Stimulated activated naive CD8-positive, alpha-beta T cell treated with anti-CD3 and anti-CD28 coated beads, Interleukin-15, amount 100 ng/mL, for 72 hours (primary cell): ENCODE measurements at regions not wholly inside any gene's neighbourhood (a gene's known extent, or its start where the extent isn't known, plus 50 kb on each side); places are given as distances from the start of the nearest gene placed in this dataset.
"Not testable (repeated sequence)": the region's sequence is repeated elsewhere in the genome, so short reads cannot be mapped to it uniquely, and the experiment has no call there.

Source experiments
- ATAC-seq: fragments of 150-1000 bp; cut with Tn5 transposase; 2 replicates; pipeline ENCODE4 v1.10.0; 2021; ENCODE audit warnings: mild to moderate bottlenecking, moderate library complexity
- DNase-seq, 2 donors: peaks; one replicate each; pipeline ENCODE4 v3.0.0; 2021 to 2022
- H3K27ac Mint-ChIP-seq, 2 donors: one replicate each; pipeline ENCODE4 v1.8.0; 2022; ENCODE audit warnings: mild to moderate bottlenecking in 2 of 2, mixed read lengths in 2 of 2, moderate library complexity in 2 of 2
- H3K27me3 Mint-ChIP-seq: one replicate; pipeline ENCODE4 v1.8.0; 2022; ENCODE audit warnings: mixed read lengths
- H3K4me1 Mint-ChIP-seq: one replicate; pipeline ENCODE4 v1.8.0; 2022; ENCODE audit warnings: mild to moderate bottlenecking, mixed read lengths
- H3K4me3 Mint-ChIP-seq, 2 donors: one replicate each; pipeline ENCODE4 v1.8.0; 2022; ENCODE audit warnings: mild to moderate bottlenecking in 2 of 2, mixed read lengths in 2 of 2, moderate library complexity in 1 of 2
- H3K9me3 Mint-ChIP-seq, 2 donors: one replicate each; pipeline ENCODE4 v1.8.0; 2022; ENCODE audit warnings: mixed read lengths in 2 of 2

DNA sequence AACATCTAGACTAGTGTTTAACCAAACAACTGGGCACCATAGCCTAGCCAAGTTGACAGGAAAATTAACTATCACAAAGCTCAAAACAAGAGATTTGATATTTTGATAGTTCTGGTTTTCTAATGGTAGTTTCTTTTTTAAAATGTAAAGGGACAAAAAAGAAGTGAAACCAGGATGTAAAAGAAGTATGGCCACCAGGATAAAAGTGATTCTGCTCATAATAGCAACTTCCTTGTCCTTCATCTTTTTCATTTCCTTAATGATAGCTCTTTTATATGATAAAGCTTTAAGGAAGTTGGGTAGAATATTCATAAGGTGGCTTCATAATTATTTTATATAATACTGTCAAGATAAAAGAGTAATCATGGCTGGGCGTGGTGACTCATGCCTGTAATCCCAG lies 139.1 kb downstream of the BASP1 start:
- ATAC-seq (no peak), DNase-seq (no peak)

DNA sequence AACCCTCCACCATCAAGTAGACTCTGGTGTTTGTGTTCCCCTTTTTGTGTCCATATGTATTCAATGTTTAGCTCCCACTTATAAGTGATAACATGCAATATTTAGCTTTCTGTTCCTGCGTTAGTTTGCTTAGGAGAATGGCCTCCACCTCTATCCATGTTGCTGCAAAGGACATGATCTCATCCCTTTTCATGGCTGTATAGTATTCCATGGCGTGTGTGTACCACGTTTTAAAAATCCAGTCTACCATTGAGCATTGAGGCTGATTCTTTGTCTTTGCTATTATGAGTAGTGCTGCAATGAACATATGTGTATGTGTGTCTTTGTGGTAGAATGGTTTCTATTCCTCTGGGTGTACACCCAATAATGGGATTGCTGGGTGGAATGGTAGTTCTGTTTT lies 140.1 kb downstream of the BASP1 start:
- DNase-seq (no peak), ATAC-seq (no peak)
- H3K9me3 Mint-ChIP-seq: peaks cover 8 to 12% of the 10 kb centered on the region in 2 donors
- no peaks in the 10 kb centered on the region for H3K27me3 Mint-ChIP-seq
- H3K27ac Mint-ChIP-seq: no peak overlapping the region
- no peaks in the 10 kb centered on the region for H3K4me1 Mint-ChIP-seq
- no peak overlapping the region for H3K4me3 Mint-ChIP-seq

More for the DNA sequence above, 139.1 kb downstream of the BASP1 start:
- Mint-ChIP-seq H3K9me3 (peaks cover 8 to 12% of the 10 kb centered on the region in 2 donors), H3K27me3 (no peaks in the 10 kb centered on the region), H3K4me3 (no peak overlapping the region), H3K4me1 (no peaks in the 10 kb centered on the region), H3K27ac (no peak overlapping the region)

DNA sequence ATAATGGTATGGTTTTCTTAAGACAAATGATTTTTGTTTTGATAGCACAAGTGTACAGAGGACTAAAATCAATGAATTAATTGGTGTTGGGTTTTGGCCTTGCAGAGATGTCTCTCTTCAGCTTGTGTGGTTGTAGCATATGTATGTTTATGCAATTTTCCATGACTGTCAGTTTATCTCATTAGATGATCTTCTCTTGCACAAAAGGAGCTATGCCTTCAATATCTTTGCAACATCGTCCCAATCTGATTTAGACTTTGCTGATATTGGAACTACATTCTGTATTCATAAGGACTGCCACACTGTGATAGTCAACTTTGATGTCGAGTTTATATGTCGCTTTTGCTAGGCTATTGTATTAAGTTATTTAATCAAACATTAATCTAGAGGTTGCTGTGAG lies 140.0 kb upstream of the TAF11L2 start:
- Mint-ChIP-seq H3K27me3 (no peaks in the 10 kb centered on the region), H3K4me3 (no peak overlapping the region), H3K9me3 (peaks cover 8 to 12% of the 10 kb centered on the region in 2 donors), H3K27ac (no peak overlapping the region), H3K4me1 (no peaks in the 10 kb centered on the region)
- DNase-seq (no peak), ATAC-seq (no peak)

DNA sequence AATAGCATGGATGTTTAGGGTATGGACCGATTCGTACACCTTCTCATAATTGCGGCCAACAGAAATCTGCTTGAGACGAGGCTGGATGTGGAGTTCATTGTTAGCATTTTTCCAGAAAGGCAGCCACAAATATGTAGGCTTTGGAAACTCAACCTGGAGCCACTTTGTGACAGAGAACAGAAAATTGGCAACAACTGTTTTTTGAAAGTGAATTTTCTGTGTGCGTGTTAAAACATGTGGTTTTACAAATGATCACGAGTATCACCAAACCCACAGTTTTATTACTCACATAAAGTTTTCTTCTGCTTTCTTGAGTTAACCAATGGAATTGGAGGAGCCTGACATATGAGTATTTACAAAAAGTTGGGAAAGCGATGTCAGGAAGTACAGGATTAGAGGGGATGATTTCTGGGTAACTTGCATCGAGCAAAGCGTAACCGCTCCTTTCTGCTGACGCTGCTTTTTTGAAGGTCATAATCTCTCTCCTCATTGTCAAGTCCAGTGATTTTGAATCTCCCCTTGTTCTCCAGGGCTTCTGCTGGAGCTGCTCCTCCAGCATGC lies 138.5 kb upstream of the TAF11L2 start:
- no peaks in the 10 kb centered on the region for H3K4me1 Mint-ChIP-seq
- DNase-seq (no peak), ATAC-seq (no peak)
- H3K27me3 Mint-ChIP-seq: no peaks in the 10 kb centered on the region
- H3K9me3 Mint-ChIP-seq: peaks cover under 1 to 6% of the 10 kb centered on the region in 2 donors
- H3K27ac Mint-ChIP-seq: no peak overlapping the region
- no peak overlapping the region for H3K4me3 Mint-ChIP-seq

DNA sequence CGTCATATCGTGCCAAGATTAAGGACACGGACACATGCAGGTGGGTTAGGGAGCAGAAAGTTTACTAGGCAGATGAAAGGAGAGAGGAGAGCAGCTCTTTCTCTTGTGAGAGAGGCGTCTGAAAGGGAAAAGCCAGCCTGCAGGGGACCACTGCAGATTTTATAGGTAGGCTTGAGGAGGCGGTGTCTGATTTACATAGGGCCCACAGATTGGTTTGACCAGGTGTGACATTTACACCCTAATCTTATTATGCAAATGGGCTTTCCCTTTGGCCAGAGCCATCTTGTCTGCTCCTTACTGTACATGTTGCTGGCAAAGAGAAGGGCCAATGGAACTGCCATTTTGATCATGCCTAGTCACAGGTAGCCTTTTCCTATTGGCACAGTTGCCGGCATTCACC lies 137.2 kb upstream of the TAF11L2 start:
- H3K4me3 Mint-ChIP-seq: no peak overlapping the region
- H3K9me3 Mint-ChIP-seq: peaks cover 0 to 4% of the 10 kb centered on the region in 2 donors
- ATAC-seq (no peak), DNase-seq (no peak)
- no peaks in the 10 kb centered on the region for H3K4me1 Mint-ChIP-seq
- H3K27me3 Mint-ChIP-seq: no peaks in the 10 kb centered on the region
- H3K27ac Mint-ChIP-seq: no peak overlapping the region

DNA sequence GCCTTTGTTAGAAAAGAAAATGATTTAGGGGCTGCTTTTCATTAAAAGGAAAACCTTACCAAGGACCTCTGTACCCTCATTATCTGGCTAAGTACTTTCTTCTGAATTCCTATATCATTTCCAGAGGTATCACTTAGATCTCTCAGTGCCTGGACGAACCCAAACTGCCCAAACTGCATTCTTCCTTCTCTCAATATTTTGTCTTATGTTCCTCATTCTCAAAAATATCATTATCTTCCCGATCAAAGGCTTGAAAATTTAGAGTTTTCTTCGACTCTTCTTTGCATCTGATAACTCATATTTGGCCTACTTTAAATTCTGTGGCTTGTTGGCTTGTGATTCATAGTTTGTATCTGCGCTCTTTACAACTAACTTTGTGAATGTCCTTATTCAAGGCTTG lies 136.7 kb upstream of the TAF11L2 start:
- H3K4me3 Mint-ChIP-seq: no peak overlapping the region
- no peaks in the 10 kb centered on the region for H3K4me1 Mint-ChIP-seq
- H3K27me3 Mint-ChIP-seq: no peaks in the 10 kb centered on the region
- no peak overlapping the region for H3K27ac Mint-ChIP-seq
- peaks cover 0 to 4% of the 10 kb centered on the region in 2 donors for H3K9me3 Mint-ChIP-seq
- no peak for DNase-seq
- no peak for ATAC-seq

DNA sequence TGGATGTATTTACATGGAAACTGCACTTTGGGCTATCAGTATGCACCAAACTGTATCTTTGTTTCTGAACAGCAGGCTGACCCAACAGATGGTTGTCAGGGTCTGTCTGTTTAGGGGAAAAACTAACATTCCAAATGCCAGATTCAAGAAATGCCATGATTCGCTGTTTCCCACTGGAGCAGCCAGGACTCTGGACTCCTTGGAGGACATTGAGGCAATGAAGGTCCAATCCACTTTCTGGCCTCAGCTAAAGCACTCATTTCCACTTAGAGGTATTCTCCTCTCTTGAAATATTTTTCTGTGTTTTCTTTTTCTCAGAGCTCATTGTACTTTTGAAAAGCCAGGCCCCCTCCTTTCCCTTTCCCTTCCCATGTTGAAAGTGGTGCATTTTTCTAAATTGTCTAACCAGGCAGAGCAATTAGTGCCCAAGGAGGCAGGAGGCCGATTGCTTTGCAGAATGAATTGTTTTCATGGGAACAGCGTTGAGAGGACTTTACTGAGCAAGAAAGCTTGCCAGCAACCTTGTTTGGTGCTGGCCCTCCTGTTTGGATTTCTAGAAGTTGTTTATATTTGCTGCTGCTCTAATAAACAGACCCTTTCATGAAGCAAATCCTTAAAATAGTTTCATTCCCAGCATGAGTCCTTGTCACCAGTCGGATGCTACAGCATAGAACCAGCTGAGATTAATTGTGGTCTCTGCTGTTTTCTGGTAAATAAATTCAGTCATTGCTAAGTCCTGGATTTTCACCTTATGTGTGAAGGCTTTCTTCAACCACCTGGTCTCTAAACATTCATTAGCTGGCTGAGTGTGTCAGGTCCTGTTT lies 132.8 kb upstream of the TAF11L2 start:
- H3K4me3 Mint-ChIP-seq: no peak overlapping the region
- no peaks in the 10 kb centered on the region for H3K27me3 Mint-ChIP-seq
- DNase-seq (no peak), ATAC-seq (no peak)
- no peak overlapping the region for H3K27ac Mint-ChIP-seq
- H3K9me3 Mint-ChIP-seq: peaks cover 0 to under 1% of the 10 kb centered on the region in 2 donors
- no peaks in the 10 kb centered on the region for H3K4me1 Mint-ChIP-seq

DNA sequence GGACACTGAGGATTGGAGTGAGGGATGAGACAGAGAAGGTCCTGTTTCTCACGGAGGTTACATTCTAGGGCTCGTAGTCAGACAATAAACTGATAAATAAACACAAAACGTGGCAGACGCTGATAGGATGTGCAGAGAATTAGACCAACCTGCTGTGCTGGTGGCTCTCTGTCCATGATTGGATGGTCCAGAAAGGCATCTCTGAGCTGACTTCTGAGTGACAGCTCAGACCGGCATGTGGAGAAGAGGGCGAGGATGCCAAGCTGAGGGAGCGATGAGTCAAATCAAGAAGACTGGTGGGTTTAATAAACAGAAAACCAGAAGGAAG lies 132.3 kb upstream of the TAF11L2 start:
- no peaks in the 10 kb centered on the region for H3K27me3 Mint-ChIP-seq
- no peak for ATAC-seq
- no peak for DNase-seq
- no peaks in the 10 kb centered on the region for H3K4me1 Mint-ChIP-seq
- H3K9me3 Mint-ChIP-seq: peaks cover 0 to 6% of the 10 kb centered on the region in 2 donors
- H3K27ac Mint-ChIP-seq: no peak overlapping the region
- no peak overlapping the region for H3K4me3 Mint-ChIP-seq

DNA sequence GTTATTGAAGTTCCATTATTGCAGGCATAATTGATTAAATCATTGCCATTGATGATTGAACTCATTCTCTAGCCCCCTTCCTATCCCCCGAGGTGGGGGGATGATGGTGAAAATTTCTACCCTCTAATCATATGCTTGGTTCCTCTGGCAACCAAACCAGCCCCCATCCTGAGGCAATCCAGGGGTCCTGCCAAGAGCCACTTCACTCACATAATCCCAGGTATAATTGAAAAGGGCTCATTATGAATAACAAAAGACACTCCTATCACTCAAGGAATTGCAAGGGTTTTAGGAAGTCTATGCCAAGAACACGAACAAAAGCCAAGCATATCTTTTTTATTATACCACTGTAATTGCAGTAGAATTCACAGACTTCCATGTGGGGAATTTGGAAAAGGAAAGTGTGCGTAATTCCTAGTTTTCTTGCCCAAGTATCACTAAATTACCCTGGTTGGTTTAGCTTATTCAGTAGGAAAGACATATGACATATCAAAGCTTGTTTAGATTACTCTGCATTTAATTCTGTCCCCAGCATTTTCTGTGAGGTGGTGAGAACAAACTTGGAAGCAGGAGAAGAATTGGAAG lies 130.7 kb upstream of the TAF11L2 start:
- Mint-ChIP-seq H3K4me1 (no peaks in the 10 kb centered on the region), H3K27me3 (no peaks in the 10 kb centered on the region), H3K9me3 (peaks cover 0 to 9% of the 10 kb centered on the region in 2 donors), H3K4me3 (no peak overlapping the region), H3K27ac (no peak overlapping the region)
- no peak for ATAC-seq
- DNase-seq: no peak

DNA sequence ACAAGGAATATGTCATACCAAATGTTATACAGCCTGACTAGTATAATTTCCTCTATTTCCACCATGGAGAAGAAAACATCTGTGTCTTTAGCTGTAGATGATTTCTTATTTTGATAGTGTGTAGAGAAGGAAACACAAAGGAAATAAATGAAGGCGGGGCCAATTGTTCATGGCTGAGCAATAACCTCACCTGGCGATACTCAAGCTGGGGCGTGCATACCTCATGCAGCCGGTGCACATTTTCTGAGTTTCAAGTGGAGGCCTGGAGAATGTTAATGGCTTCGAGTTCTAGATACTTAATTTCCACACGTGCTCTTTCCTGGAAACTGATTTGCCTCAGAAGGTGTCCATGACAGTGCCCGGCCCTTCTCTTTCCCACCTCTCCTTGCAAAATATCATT lies 127.4 kb upstream of the TAF11L2 start:
- no peak for ATAC-seq
- Mint-ChIP-seq H3K27ac (no peak overlapping the region), H3K4me1 (no peaks in the 10 kb centered on the region), H3K27me3 (no peaks in the 10 kb centered on the region), H3K9me3 (peaks cover 0 to 9% of the 10 kb centered on the region in 2 donors), H3K4me3 (no peak overlapping the region)
- DNase-seq: no peak

DNA sequence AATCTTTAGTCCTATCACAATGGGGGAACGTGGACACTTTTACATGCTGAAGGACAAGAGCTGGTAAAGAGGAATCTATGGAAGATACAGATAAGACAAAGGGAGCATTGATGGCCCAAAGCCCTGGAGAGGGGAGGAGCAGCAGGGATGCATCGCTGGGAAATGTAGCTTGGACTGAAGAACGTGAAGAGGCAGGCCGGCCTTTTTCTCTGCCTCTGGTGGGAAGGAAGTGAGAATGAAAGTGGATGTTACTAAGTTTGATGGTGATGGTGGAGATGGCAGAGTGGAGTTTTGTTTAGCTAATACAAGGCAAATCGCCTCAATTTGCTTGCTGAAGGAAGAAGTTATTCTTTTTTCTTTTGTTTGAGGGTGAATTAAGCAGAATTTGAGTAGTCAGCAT lies 124.6 kb upstream of the TAF11L2 start:
- Mint-ChIP-seq H3K27ac (no peak overlapping the region), H3K4me1 (no peaks in the 10 kb centered on the region), H3K9me3 (peaks cover 0 to 9% of the 10 kb centered on the region in 2 donors), H3K27me3 (no peaks in the 10 kb centered on the region), H3K4me3 (no peak overlapping the region)
- DNase-seq: no peak
- ATAC-seq: no peak

DNA sequence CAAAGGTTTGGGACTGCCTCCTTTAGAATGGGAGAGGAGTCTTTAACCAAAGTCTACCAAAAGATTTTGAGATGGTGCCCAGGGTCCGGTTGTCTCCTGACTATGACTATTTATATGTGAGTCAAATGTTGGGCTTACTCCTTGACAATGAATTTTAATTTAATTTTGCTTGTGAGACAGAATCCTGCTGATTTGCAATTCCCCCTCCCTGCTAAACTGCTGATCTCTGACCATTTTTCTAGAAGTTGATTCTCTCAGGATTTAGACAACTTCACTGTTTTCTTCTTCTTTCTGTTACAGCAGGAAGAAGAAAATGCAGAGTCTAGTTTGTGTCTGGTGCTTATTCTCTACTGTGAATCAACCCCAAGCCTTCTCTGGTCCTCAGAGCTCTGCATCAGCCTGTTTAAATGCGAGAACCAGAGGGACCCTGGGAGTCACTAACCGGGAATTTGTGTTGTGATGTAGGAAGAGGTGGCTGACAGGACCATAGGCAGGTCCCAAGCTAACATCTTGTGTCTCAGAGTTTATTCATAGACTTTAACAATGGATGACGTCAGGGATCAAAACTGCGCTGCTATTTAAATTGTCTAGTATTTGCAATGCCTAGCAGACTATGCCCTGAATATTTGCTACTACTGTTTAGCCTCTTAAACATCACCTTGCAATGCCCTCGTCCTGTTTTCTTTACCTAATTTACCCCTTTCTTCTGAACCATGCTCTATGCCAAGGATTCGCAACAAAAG lies 124.0 kb upstream of the TAF11L2 start:
- ATAC-seq: no peak
- Mint-ChIP-seq H3K4me1 (no peaks in the 10 kb centered on the region), H3K27me3 (no peaks in the 10 kb centered on the region), H3K9me3 (peaks cover 0 to 9% of the 10 kb centered on the region in 2 donors), H3K27ac (no peak overlapping the region), H3K4me3 (no peak overlapping the region)
- no peak for DNase-seq

DNA sequence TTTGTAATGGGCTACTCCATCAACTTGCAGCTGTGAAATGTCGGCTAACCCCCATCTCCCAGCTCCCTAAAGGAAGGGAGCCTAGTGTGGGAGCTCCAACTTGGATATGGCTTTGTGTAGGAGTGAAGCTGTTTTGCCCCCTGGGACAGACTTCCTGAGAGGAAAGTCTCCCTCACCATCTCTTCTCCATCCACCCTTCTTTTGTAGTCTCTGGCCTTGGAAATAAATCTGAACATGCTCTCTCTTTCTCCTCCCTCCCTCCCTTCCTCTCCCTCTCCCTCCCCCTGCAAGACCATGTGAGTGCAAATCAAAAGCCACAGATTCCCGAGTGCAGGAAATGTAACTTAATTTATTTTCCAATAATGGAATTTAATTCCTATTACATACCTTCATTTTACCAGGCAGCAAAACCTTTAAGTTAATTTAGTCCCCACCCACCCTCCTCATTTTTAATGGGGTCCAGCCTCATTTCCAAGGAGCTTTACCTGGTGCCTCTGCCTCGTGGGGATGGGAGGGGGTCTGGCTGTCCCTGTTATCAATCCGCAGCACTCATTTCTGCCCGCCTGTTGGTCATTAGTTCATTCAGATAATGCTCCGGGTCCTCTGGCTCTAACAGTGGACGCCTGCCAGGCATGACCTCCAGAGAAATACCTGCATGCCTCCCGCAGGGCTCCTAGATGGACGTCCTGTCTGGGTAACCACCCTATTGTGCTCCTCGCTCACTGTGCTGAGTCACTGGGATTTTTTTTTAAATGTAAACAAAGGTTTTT lies 122.9 kb upstream of the TAF11L2 start:
- Mint-ChIP-seq H3K27ac (peak overlapping the region in 1 of 2 donors; percentile 42), H3K9me3 (peaks cover 0 to 9% of the 10 kb centered on the region in 2 donors), H3K4me3 (no peak overlapping the region), H3K27me3 (no peaks in the 10 kb centered on the region), H3K4me1 (no peaks in the 10 kb centered on the region)
- no peak for DNase-seq
- ATAC-seq: no peak

DNA sequence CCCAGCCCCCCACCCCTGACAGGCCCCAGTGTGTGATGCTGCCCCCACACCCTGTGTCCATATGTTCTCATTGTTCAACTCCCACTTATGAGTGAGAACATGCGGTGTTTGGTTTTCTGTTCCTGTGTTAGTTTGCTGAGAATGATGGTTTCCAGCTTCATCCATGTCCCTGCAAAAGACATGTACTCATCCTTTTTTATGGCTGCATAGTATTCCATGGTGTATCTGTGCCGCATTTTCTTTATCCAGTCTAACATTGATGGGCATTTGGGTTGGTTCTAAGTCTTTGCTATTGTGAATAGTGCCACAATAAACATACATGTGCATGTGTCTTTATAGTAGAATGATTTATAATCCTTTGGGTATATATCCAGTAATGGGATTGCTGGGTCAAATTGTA lies 122.1 kb upstream of the TAF11L2 start:
- not testable (repeated sequence) for H3K9me3 Mint-ChIP-seq, H3K4me1 Mint-ChIP-seq, DNase-seq, H3K27me3 Mint-ChIP-seq, H3K27ac Mint-ChIP-seq, H3K4me3 Mint-ChIP-seq, ATAC-seq

DNA sequence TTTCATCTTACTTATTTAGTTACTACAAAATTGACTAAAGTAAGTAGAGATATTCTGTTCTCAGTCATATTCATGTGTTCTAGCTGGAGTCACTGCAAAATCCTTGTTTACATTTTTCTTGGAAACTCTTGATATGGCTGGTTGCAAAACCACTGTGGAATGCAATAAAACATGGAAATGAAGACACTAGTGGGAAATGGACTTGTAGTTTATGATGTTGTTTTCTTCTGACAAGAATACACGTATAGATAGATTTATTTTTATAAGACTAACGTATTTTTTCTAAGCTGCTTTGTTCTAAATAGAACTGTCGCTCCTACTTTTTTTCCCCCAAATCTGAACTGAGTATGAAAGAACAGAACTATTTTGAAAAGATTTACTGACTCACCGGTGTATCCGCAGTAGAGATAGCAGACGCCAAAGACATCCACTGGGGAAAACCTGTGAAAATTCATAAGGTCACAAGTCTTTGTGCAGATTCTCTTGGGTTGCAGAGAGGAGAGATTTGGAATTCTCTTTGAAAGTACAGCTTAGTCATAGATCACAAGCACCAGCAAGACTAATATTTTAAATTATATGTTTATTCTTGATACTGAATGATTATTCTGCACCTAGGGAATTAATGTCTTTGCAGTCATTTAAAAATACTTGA lies 119.6 kb upstream of the TAF11L2 start:
- ATAC-seq: no peak
- no peaks in the 10 kb centered on the region for H3K4me1 Mint-ChIP-seq
- H3K4me3 Mint-ChIP-seq: no peak overlapping the region
- H3K9me3 Mint-ChIP-seq: no peaks in the 10 kb centered on the region
- no peaks in the 10 kb centered on the region for H3K27me3 Mint-ChIP-seq
- H3K27ac Mint-ChIP-seq: no peak overlapping the region
- DNase-seq: no peak
